ENCODE measurements at regions not wholly inside any gene's neighbourhood (a gene's known extent, or its start where the extent isn't known, plus 50 kb on each side); places are given as distances from the start of the nearest gene placed in this dataset.
A peak's percentile ranks its signal among the peaks of the same experiment; 100 is the strongest.

GRCh38 chr15:94099574-94099960 lies 131.8 kb upstream of the MCTP2 start:
- no peak for DNase-seq

- no peak for DNase-seq
Measured at GRCh38 chr15:94098921-94099573, 132.3 kb upstream of the MCTP2 start.

- DNase-seq: no peak
Measured at GRCh38 chr15:94097552-94097951, 133.8 kb upstream of the MCTP2 start.

GRCh38 chr15:94094310-94094709 lies 137.1 kb upstream of the MCTP2 start:
- no peak for DNase-seq

- DNase-seq: no peak
Measured at GRCh38 chr15:94086341-94086740, 145.0 kb upstream of the MCTP2 start.

GRCh38 chr15:94083467-94084052 lies 147.8 kb upstream of the MCTP2 start:
- no peak for DNase-seq

- DNase-seq: no peak
Measured at GRCh38 chr15:94081829-94082228, 149.5 kb upstream of the MCTP2 start.

- no peak for DNase-seq
Measured at GRCh38 chr15:94080989-94081605, 150.3 kb upstream of the MCTP2 start.

- peak; percentile 24 for DNase-seq
Measured at GRCh38 chr15:94080416-94080815, 150.9 kb upstream of the MCTP2 start.

GRCh38 chr15:94079968-94080367 lies 151.4 kb upstream of the MCTP2 start:
- no peak for DNase-seq

- DNase-seq: no peak
Measured at GRCh38 chr15:94079459-94079858, 151.9 kb upstream of the MCTP2 start.

- DNase-seq: no peak
Measured at GRCh38 chr15:94077938-94078337, 153.4 kb upstream of the MCTP2 start.

GRCh38 chr15:94075349-94075748 lies 156.0 kb upstream of the MCTP2 start:
- DNase-seq: no peak

- DNase-seq: no peak
Measured at GRCh38 chr15:94070356-94071295, 160.7 kb upstream of the MCTP2 start.

- DNase-seq: no peak
Measured at GRCh38 chr15:94069844-94070243, 161.5 kb upstream of the MCTP2 start.

- no peak for DNase-seq
Measured at GRCh38 chr15:94066811-94067210, 164.6 kb upstream of the MCTP2 start.

- no peak for DNase-seq
Measured at GRCh38 chr15:94066046-94066445, 165.3 kb upstream of the MCTP2 start.

- DNase-seq: no peak
Measured at GRCh38 chr15:94064676-94065313, 166.6 kb upstream of the MCTP2 start.

- DNase-seq: no peak
Measured at GRCh38 chr15:94061041-94061440, 170.3 kb upstream of the MCTP2 start.

GRCh38 chr15:94059013-94059587 lies 172.3 kb upstream of the MCTP2 start:
- no peak for DNase-seq

- no peak for DNase-seq
Measured at GRCh38 chr15:94057305-94057704, 174.1 kb upstream of the MCTP2 start.

GRCh38 chr15:94056314-94056713 lies 175.0 kb upstream of the MCTP2 start:
- no peak for DNase-seq

GRCh38 chr15:94053626-94054025 lies 177.7 kb upstream of the MCTP2 start:
- no peak for DNase-seq

All from stimulated activated CD8-positive, alpha-beta memory T cell treated with anti-CD3 and anti-CD28 coated beads, Interleukin-4, amount 100 ng/mL, for 48 hours (primary cell).